Activated CD8-positive, alpha-beta memory T cell treated with anti-CD3 and anti-CD28 coated beads, Interleukin-2, amount 50 U/mL, for 4 hours (primary cell): ENCODE measurements at regions not wholly inside any gene's neighbourhood (a gene's known extent, or its start where the extent isn't known, plus 50 kb on each side); places are given as distances from the start of the nearest gene placed in this dataset.

ENCODE experiments used
- DNase-seq: peaks from one replicate; pipeline ENCODE4 v3.0.0-alpha.2; 2020

GRCh38 chr13:27673911-27674310, 52.2 kb downstream of the POLR1D start:
- DNase-seq: no peak

- no peak for DNase-seq
These were observed 56.8 kb downstream of the POLR1D start for GRCh38 chr13:27678306-27679040.

- no peak for DNase-seq
These were observed 57.7 kb downstream of the POLR1D start for GRCh38 chr13:27679396-27679795.

- no peak for DNase-seq
These were observed 58.2 kb downstream of the POLR1D start for GRCh38 chr13:27679896-27680295.

GRCh38 chr13:27680465-27680864, 58.8 kb downstream of the POLR1D start:
- DNase-seq: no peak

GRCh38 chr13:27691207-27691606, 69.5 kb downstream of the POLR1D start:
- no peak for DNase-seq

GRCh38 chr13:27696731-27697130, 75.0 kb downstream of the POLR1D start:
- no peak for DNase-seq

- no peak for DNase-seq
These were observed 78.3 kb downstream of the POLR1D start for GRCh38 chr13:27699952-27700351.

GRCh38 chr13:27704681-27705080, 83.0 kb downstream of the POLR1D start:
- DNase-seq: no peak

- DNase-seq: no peak
These were observed 84.0 kb upstream of the GSX1 start for GRCh38 chr13:27708325-27708724.

GRCh38 chr13:27709779-27710178, 82.5 kb upstream of the GSX1 start:
- DNase-seq: no peak

GRCh38 chr13:27712421-27712820, 79.9 kb upstream of the GSX1 start:
- DNase-seq: peak; percentile 21

- no peak for DNase-seq
These were observed 78.5 kb upstream of the GSX1 start for GRCh38 chr13:27713767-27714166.

GRCh38 chr13:27721681-27722080, 70.6 kb upstream of the GSX1 start:
- DNase-seq: no peak

GRCh38 chr13:27728271-27728670, 64.0 kb upstream of the GSX1 start:
- DNase-seq: no peak

GRCh38 chr13:27730191-27730590, 62.1 kb upstream of the GSX1 start:
- no peak for DNase-seq
